Skeletal muscle cell (primary cell): ENCODE measurements at regions not wholly inside any gene's neighbourhood (a gene's known extent, or its start where the extent isn't known, plus 50 kb on each side); places are given as distances from the start of the nearest gene placed in this dataset.
"Not testable (repeated sequence)": the region's sequence is repeated elsewhere in the genome, so short reads cannot be mapped to it uniquely, and the experiment has no call there.

Source experiments
- DNase-seq: peaks from one replicate; pipeline ENCODE4 v3.0.0-alpha.2; 2010; ENCODE audit warnings: low read depth
- H3K4me3 ChIP-seq: 2 replicates; pipeline ENCODE4 v1.5.1; 2011; ENCODE audit warnings: low read depth, mild to moderate bottlenecking, control low read depth, low read length, moderate library complexity

- not testable (repeated sequence) for H3K4me3 ChIP-seq, DNase-seq
These were observed 154.9 kb downstream of the NPIPB11 start for GRCh38 chr16:29251571-29252011.

GRCh38 chr16:29250923-29251434 lies 155.5 kb downstream of the NPIPB11 start:
- not testable (repeated sequence) for H3K4me3 ChIP-seq

GRCh38 chr16:29250469-29250868 lies 156.0 kb downstream of the NPIPB11 start:
- H3K4me3 ChIP-seq, DNase-seq: not testable (repeated sequence)

More at GRCh38 chr16:29250923-29251434, 155.5 kb downstream of the NPIPB11 start:
- DNase-seq = not testable (repeated sequence)

GRCh38 chr16:29248940-29249318 lies 157.6 kb downstream of the NPIPB11 start:
- not testable (repeated sequence) for DNase-seq, H3K4me3 ChIP-seq

- DNase-seq = not testable (repeated sequence)
These were observed 158.1 kb downstream of the NPIPB11 start for GRCh38 chr16:29248306-29248939.

GRCh38 chr16:29246091-29246490 lies 160.4 kb downstream of the NPIPB11 start:
- DNase-seq, H3K4me3 ChIP-seq: not testable (repeated sequence)

More at GRCh38 chr16:29248306-29248939, 158.1 kb downstream of the NPIPB11 start:
- H3K4me3 ChIP-seq = not testable (repeated sequence)

GRCh38 chr16:29237971-29238370 lies 168.5 kb downstream of the NPIPB11 start:
- no peak overlapping the region for H3K4me3 ChIP-seq
- DNase-seq = no peak

- DNase-seq, H3K4me3 ChIP-seq: not testable (repeated sequence)
These were observed 169.0 kb downstream of the NPIPB11 start for GRCh38 chr16:29237495-29237894.

GRCh38 chr16:29237023-29237422 lies 169.5 kb downstream of the NPIPB11 start:
- H3K4me3 ChIP-seq, DNase-seq: not testable (repeated sequence)

GRCh38 chr16:29235836-29236370 lies 170.6 kb downstream of the NPIPB11 start:
- DNase-seq, H3K4me3 ChIP-seq: not testable (repeated sequence)

GRCh38 chr16:29234536-29235275 lies 171.8 kb downstream of the NPIPB11 start:
- not testable (repeated sequence) for H3K4me3 ChIP-seq, DNase-seq

- H3K4me3 ChIP-seq, DNase-seq: not testable (repeated sequence)
These were observed 172.7 kb downstream of the NPIPB11 start for GRCh38 chr16:29233705-29234404.

GRCh38 chr16:29232811-29233704 lies 173.5 kb downstream of the NPIPB11 start:
- DNase-seq = no peak
- no peak overlapping the region for H3K4me3 ChIP-seq

- DNase-seq, H3K4me3 ChIP-seq: not testable (repeated sequence)
These were observed 174.3 kb downstream of the NPIPB11 start for GRCh38 chr16:29232160-29232705.

GRCh38 chr16:29231244-29231643 lies 175.3 kb downstream of the NPIPB11 start:
- no peak for DNase-seq
- no peak overlapping the region for H3K4me3 ChIP-seq

GRCh38 chr16:29230671-29231096 lies 175.8 kb downstream of the NPIPB11 start:
- no peak overlapping the region for H3K4me3 ChIP-seq
- no peak for DNase-seq

- not testable (repeated sequence) for DNase-seq, H3K4me3 ChIP-seq
These were observed 176.4 kb downstream of the NPIPB11 start for GRCh38 chr16:29230006-29230668.

GRCh38 chr16:29229616-29230005 lies 176.9 kb downstream of the NPIPB11 start:
- not testable (repeated sequence) for DNase-seq, H3K4me3 ChIP-seq
